SU-DHL-6 (cell line): ENCODE measurements at regions not wholly inside any gene's neighbourhood (a gene's known extent, or its start where the extent isn't known, plus 50 kb on each side); places are given as distances from the start of the nearest gene placed in this dataset.

Source experiments
- EZH2phosphoT487 ChIP-seq: fragments of 200-600 bp; sonication (generic), shearing (Covaris generic); conservative IDR thresholded peaks from 2 replicates; pipeline ENCODE4 v1.6.1; 2018; ENCODE audit warnings: mild to moderate bottlenecking, antibody characterized with exemption, low read length, moderate library complexity, mixed read lengths
- TF ChIP-seq, protein P1 (sequence below): fragments of 200-600 bp; sonication (generic); IDR thresholded peaks from one replicate; pipeline ENCODE4 v1.5.1; 2017; ENCODE audit warnings: antibody characterized with exemption, mild to moderate bottlenecking, low read length, moderate library complexity; ENCODE audit not compliant: insufficient read depth, poor library complexity, severe bottlenecking

DNA sequence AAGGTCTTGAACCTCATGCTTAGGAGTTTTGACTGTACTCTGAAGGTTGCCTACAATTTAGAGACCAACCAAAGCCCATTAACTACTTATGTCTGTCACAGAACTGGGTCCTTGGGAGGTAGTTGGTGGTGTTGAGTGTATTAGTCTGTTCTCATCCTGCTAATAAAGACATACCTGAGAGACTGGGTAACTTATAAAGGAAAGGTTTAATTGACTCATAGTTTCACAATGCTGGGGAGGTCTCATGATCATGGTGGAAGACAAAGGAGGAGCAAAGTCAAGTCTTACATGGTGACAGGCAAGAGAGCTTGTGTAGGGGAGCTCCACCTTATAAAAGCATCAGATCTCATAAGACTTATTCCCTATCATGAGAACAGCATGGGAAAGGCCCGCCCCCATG is 319.6 kb upstream of the ZMIZ1 start:
- TF ChIP-seq, protein P1, sequence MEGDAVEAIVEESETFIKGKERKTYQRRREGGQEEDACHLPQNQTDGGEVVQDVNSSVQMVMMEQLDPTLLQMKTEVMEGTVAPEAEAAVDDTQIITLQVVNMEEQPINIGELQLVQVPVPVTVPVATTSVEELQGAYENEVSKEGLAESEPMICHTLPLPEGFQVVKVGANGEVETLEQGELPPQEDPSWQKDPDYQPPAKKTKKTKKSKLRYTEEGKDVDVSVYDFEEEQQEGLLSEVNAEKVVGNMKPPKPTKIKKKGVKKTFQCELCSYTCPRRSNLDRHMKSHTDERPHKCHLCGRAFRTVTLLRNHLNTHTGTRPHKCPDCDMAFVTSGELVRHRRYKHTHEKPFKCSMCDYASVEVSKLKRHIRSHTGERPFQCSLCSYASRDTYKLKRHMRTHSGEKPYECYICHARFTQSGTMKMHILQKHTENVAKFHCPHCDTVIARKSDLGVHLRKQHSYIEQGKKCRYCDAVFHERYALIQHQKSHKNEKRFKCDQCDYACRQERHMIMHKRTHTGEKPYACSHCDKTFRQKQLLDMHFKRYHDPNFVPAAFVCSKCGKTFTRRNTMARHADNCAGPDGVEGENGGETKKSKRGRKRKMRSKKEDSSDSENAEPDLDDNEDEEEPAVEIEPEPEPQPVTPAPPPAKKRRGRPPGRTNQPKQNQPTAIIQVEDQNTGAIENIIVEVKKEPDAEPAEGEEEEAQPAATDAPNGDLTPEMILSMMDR = no peak
- no peak for TF ChIP-seq EZH2phosphoT487
